Ishikawa (cell line): ENCODE measurements at regions not wholly inside any gene's neighbourhood (a gene's known extent, or its start where the extent isn't known, plus 50 kb on each side); places are given as distances from the start of the nearest gene placed in this dataset.

Experiments used
- CEBPB ChIP-seq: IDR thresholded peaks from 2 replicates; pipeline ENCODE4 v1.6.1; 2012
- CREB1 ChIP-seq: IDR thresholded peaks from 2 replicates; pipeline ENCODE4 v1.6.1; 2012; ENCODE audit warnings: low read depth
- EGR1 ChIP-seq: IDR thresholded peaks from 2 replicates; pipeline ENCODE4 v1.6.1; 2012
- FOXM1 ChIP-seq: IDR thresholded peaks from 2 replicates; pipeline ENCODE4 v1.6.1; 2012; ENCODE audit warnings: low read depth, borderline replicate concordance
- NFIC ChIP-seq: IDR thresholded peaks from 2 replicates; pipeline ENCODE4 v1.6.1; 2012
- RAD21 ChIP-seq: IDR thresholded peaks from 2 replicates; pipeline ENCODE4 v1.6.1; 2012; ENCODE audit warnings: low read depth
- TAF1 ChIP-seq: IDR thresholded peaks from 2 replicates; pipeline ENCODE4 v1.6.1; 2012; ENCODE audit warnings: low read depth, mild to moderate bottlenecking
- TCF12 ChIP-seq: IDR thresholded peaks from 2 replicates; pipeline ENCODE4 v1.6.1; 2012; ENCODE audit warnings: low read depth
- TEAD4 ChIP-seq: IDR thresholded peaks from 2 replicates; pipeline ENCODE4 v1.6.1; 2012
- YY1 ChIP-seq: IDR thresholded peaks from 2 replicates; pipeline ENCODE4 v1.6.1; 2012; ENCODE audit warnings: low read depth
- ZBTB7A ChIP-seq: IDR thresholded peaks from 2 replicates; pipeline ENCODE4 v1.6.1; 2012; ENCODE audit warnings: low read depth
- TF ChIP-seq, protein P1 (sequence below): IDR thresholded peaks from 2 replicates; pipeline ENCODE4 v1.6.1; 2012
- TF ChIP-seq, protein P2 (sequence below): IDR thresholded peaks from 2 replicates; pipeline ENCODE4 v1.6.1; 2012
- TF ChIP-seq, protein P3 (sequence below): IDR thresholded peaks from 2 replicates; pipeline ENCODE4 v1.6.1; 2012; ENCODE audit warnings: low read depth, mild to moderate bottlenecking

DNA sequence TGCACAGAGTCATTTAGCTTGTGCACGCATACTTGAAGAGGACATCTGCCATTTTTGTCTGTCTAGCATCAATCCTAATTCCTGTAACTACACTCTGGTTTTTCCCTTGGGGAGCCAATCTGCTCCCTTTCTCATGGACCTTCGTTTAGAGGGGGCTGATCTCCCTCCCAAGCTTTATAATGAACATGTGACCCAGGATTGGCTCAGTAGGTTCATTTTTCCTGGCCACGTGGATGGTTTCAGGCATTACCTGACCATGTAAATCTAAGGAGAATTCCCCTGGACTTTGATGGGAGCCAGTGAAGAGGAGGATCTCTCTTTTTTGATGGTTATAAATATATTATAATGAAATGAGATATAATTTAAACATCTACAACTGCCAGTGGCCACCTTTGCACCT is 56.8 kb upstream of the HS3ST2 start:
- TF ChIP-seq TEAD4 (no peak), TCF12 (no peak), ZBTB7A (no peak), CREB1 (no peak), YY1 (no peak), TAF1 (no peak), NFIC (no peak), RAD21 (no peak), FOXM1 (no peak), CEBPB (no peak), EGR1 (no peak)
- TF ChIP-seq, protein P1, sequence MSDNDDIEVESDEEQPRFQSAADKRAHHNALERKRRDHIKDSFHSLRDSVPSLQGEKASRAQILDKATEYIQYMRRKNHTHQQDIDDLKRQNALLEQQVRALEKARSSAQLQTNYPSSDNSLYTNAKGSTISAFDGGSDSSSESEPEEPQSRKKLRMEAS = no peak
- TF ChIP-seq, protein P2, sequence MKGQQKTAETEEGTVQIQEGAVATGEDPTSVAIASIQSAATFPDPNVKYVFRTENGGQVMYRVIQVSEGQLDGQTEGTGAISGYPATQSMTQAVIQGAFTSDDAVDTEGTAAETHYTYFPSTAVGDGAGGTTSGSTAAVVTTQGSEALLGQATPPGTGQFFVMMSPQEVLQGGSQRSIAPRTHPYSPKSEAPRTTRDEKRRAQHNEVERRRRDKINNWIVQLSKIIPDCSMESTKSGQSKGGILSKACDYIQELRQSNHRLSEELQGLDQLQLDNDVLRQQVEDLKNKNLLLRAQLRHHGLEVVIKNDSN = no peak
- TF ChIP-seq, protein P3, sequence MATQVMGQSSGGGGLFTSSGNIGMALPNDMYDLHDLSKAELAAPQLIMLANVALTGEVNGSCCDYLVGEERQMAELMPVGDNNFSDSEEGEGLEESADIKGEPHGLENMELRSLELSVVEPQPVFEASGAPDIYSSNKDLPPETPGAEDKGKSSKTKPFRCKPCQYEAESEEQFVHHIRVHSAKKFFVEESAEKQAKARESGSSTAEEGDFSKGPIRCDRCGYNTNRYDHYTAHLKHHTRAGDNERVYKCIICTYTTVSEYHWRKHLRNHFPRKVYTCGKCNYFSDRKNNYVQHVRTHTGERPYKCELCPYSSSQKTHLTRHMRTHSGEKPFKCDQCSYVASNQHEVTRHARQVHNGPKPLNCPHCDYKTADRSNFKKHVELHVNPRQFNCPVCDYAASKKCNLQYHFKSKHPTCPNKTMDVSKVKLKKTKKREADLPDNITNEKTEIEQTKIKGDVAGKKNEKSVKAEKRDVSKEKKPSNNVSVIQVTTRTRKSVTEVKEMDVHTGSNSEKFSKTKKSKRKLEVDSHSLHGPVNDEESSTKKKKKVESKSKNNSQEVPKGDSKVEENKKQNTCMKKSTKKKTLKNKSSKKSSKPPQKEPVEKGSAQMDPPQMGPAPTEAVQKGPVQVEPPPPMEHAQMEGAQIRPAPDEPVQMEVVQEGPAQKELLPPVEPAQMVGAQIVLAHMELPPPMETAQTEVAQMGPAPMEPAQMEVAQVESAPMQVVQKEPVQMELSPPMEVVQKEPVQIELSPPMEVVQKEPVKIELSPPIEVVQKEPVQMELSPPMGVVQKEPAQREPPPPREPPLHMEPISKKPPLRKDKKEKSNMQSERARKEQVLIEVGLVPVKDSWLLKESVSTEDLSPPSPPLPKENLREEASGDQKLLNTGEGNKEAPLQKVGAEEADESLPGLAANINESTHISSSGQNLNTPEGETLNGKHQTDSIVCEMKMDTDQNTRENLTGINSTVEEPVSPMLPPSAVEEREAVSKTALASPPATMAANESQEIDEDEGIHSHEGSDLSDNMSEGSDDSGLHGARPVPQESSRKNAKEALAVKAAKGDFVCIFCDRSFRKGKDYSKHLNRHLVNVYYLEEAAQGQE = no peak

DNA sequence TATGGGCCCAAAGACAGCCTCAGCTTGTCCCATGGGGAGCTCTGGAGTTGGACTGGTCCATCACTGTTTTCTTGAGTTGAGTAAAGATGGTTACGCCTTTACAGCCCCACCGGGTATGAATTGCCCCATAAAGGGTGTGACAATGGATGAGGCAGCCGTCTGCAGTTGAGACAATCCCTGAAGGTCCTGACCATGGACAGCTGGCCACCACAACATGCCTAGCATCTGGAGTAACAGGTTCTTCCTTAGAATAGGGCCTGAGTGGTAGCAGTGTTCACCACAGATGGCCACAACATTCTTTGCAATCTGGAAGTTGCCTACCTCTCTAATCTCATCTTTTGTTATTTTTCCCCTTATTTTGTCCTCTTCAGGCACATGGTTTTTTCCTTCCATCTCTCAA is 51.5 kb upstream of the HS3ST2 start:
- TF ChIP-seq YY1 (no peak), EGR1 (no peak), NFIC (no peak)

DNA sequence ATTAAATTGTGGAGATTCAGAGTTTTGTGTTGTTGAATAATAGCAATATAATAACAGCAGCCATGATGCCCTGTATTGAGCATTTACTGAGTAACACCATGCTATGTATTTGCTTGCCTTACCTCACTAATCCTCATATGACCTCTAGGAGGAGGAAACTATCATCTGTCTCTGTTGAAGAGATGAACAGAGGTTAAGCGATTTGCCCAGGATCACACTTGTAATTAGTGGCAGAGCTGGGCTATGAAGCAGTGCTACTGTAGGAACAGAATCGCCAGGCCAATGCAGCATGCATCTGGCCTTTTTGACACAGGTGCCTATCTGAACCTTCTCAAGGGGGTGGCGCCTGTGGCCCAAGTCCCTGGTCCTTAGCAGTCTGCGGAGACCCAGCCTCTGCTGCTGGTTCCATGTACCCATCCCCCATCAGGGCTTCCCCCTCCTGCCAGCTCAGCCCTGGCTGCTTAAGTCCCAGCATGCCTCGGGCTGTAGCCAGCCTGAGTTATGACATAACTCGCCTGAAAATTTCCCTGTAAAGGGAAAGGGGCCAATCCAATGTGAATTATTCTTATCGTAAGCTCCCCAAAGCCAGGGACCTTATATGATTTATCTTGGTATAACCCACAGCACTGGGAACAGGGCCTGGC is 50.4 kb upstream of the HS3ST2 start:
- TF ChIP-seq RAD21 (no peak), NFIC (no peak), ZBTB7A (no peak), EGR1 (no peak), TAF1 (no peak), FOXM1 (no peak), TEAD4 (no peak), TCF12 (no peak)
- TF ChIP-seq, protein P1 = no peak
